ENCODE measurements at regions not wholly inside any gene's neighbourhood (a gene's known extent, or its start where the extent isn't known, plus 50 kb on each side); places are given as distances from the start of the nearest gene placed in this dataset.

GRCh38 chr9:556199-556598, 285.3 kb upstream of the DMRT1 start:
- H3K4me3 ChIP-seq (ENCODE audit: low read length), result no peak overlapping the region
- H3K27me3 ChIP-seq (ENCODE audit: control insufficient read depth, insufficient read depth, low read length), result no peaks in the 10 kb centered on the region
- H3K36me3 ChIP-seq (ENCODE audit: control insufficient read depth, insufficient read depth, low read length), result no peaks in the 10 kb centered on the region
- no peak overlapping the region for H3K9ac ChIP-seq (ENCODE audit: low read length)
- H3K27ac ChIP-seq (ENCODE audit: low read depth, low read length), result no peak overlapping the region
- H3K4me1 ChIP-seq (ENCODE audit: control insufficient read depth, insufficient read depth, low read length), result no peaks in the 10 kb centered on the region

GRCh38 chr9:556675-557074, 284.8 kb upstream of the DMRT1 start:
- Histone ChIP-seq H3K27ac (ENCODE audit: low read depth, low read length) (no peak overlapping the region), H3K4me3 (ENCODE audit: low read length) (no peak overlapping the region), H3K27me3 (ENCODE audit: control insufficient read depth, insufficient read depth, low read length) (no peaks in the 10 kb centered on the region), H3K9ac (ENCODE audit: low read length) (no peak overlapping the region), H3K36me3 (ENCODE audit: control insufficient read depth, insufficient read depth, low read length) (no peaks in the 10 kb centered on the region), H3K4me1 (ENCODE audit: control insufficient read depth, insufficient read depth, low read length) (no peaks in the 10 kb centered on the region)

- no peaks in the 10 kb centered on the region for H3K36me3 ChIP-seq (ENCODE audit: control insufficient read depth, insufficient read depth, low read length)
- H3K27me3 ChIP-seq (ENCODE audit: control insufficient read depth, insufficient read depth, low read length), result no peaks in the 10 kb centered on the region
- H3K4me3 ChIP-seq (ENCODE audit: low read length), result no peak overlapping the region
- H3K9ac ChIP-seq (ENCODE audit: low read length), result no peak overlapping the region
- no peaks in the 10 kb centered on the region for H3K4me1 ChIP-seq (ENCODE audit: control insufficient read depth, insufficient read depth, low read length)
- H3K27ac ChIP-seq (ENCODE audit: low read depth, low read length), result no peak overlapping the region
Observed at GRCh38 chr9:557601-558201, 283.8 kb upstream of the DMRT1 start.

- Histone ChIP-seq H3K36me3 (ENCODE audit: control insufficient read depth, insufficient read depth, low read length) (no peaks in the 10 kb centered on the region), H3K27me3 (ENCODE audit: control insufficient read depth, insufficient read depth, low read length) (no peaks in the 10 kb centered on the region), H3K4me1 (ENCODE audit: control insufficient read depth, insufficient read depth, low read length) (no peaks in the 10 kb centered on the region), H3K27ac (ENCODE audit: low read depth, low read length) (no peak overlapping the region), H3K9ac (ENCODE audit: low read length) (no peak overlapping the region), H3K4me3 (ENCODE audit: low read length) (no peak overlapping the region)
Observed at GRCh38 chr9:561427-561826, 280.1 kb upstream of the DMRT1 start.

- H3K27me3 ChIP-seq (ENCODE audit: control insufficient read depth, insufficient read depth, low read length), result no peaks in the 10 kb centered on the region
- no peaks in the 10 kb centered on the region for H3K36me3 ChIP-seq (ENCODE audit: control insufficient read depth, insufficient read depth, low read length)
- H3K9ac ChIP-seq (ENCODE audit: low read length), result no peak overlapping the region
- no peak overlapping the region for H3K4me3 ChIP-seq (ENCODE audit: low read length)
- no peaks in the 10 kb centered on the region for H3K4me1 ChIP-seq (ENCODE audit: control insufficient read depth, insufficient read depth, low read length)
- H3K27ac ChIP-seq (ENCODE audit: low read depth, low read length), result no peak overlapping the region
Observed at GRCh38 chr9:563200-563599, 278.3 kb upstream of the DMRT1 start.

- Histone ChIP-seq H3K4me3 (ENCODE audit: low read length) (no peak overlapping the region), H3K27me3 (ENCODE audit: control insufficient read depth, insufficient read depth, low read length) (no peaks in the 10 kb centered on the region), H3K36me3 (ENCODE audit: control insufficient read depth, insufficient read depth, low read length) (no peaks in the 10 kb centered on the region), H3K4me1 (ENCODE audit: control insufficient read depth, insufficient read depth, low read length) (no peaks in the 10 kb centered on the region), H3K9ac (ENCODE audit: low read length) (no peak overlapping the region), H3K27ac (ENCODE audit: low read depth, low read length) (no peak overlapping the region)
Observed at GRCh38 chr9:565528-565927, 276.0 kb upstream of the DMRT1 start.

- no peak overlapping the region for H3K9ac ChIP-seq (ENCODE audit: low read length)
- H3K4me3 ChIP-seq (ENCODE audit: low read length), result no peak overlapping the region
- H3K27ac ChIP-seq (ENCODE audit: low read depth, low read length), result no peak overlapping the region
- H3K4me1 ChIP-seq (ENCODE audit: control insufficient read depth, insufficient read depth, low read length), result no peaks in the 10 kb centered on the region
- H3K27me3 ChIP-seq (ENCODE audit: control insufficient read depth, insufficient read depth, low read length), result no peaks in the 10 kb centered on the region
- H3K36me3 ChIP-seq (ENCODE audit: control insufficient read depth, insufficient read depth, low read length), result no peaks in the 10 kb centered on the region
Observed at GRCh38 chr9:567128-567746, 274.3 kb upstream of the DMRT1 start.

GRCh38 chr9:567747-568305, 273.7 kb upstream of the DMRT1 start:
- Histone ChIP-seq H3K27me3 (ENCODE audit: control insufficient read depth, insufficient read depth, low read length) (no peaks in the 10 kb centered on the region), H3K36me3 (ENCODE audit: control insufficient read depth, insufficient read depth, low read length) (no peaks in the 10 kb centered on the region), H3K4me1 (ENCODE audit: control insufficient read depth, insufficient read depth, low read length) (no peaks in the 10 kb centered on the region), H3K4me3 (ENCODE audit: low read length) (no peak overlapping the region), H3K9ac (ENCODE audit: low read length) (no peak overlapping the region), H3K27ac (ENCODE audit: low read depth, low read length) (no peak overlapping the region)

- no peak overlapping the region for H3K9ac ChIP-seq (ENCODE audit: low read length)
- no peaks in the 10 kb centered on the region for H3K36me3 ChIP-seq (ENCODE audit: control insufficient read depth, insufficient read depth, low read length)
- no peaks in the 10 kb centered on the region for H3K27me3 ChIP-seq (ENCODE audit: control insufficient read depth, insufficient read depth, low read length)
- H3K27ac ChIP-seq (ENCODE audit: low read depth, low read length), result no peak overlapping the region
- H3K4me3 ChIP-seq (ENCODE audit: low read length), result no peak overlapping the region
- no peaks in the 10 kb centered on the region for H3K4me1 ChIP-seq (ENCODE audit: control insufficient read depth, insufficient read depth, low read length)
Observed at GRCh38 chr9:569296-569695, 272.2 kb upstream of the DMRT1 start.

DNA sequence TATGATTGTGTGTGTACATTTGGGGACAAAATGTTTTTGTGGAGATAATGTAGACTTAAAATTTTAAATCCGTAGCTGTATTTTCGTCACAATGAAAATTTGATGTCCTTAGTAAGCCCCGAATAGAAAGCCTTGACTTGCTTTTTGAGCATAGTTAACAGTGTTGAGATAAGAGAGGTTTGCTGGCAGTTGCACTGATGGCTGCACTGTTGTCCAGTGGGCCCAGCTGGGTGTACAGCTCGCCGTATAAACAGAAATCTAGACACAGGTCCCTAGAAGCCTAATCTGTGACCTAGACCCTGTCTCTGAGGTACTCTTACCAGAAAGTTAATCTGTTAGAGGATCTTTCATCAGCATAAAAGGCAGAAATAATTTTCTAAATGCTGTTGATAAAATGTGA, 271.3 kb upstream of the DMRT1 start:
- no peak overlapping the region for H3K27ac ChIP-seq (ENCODE audit: low read depth, low read length)
- H3K27me3 ChIP-seq (ENCODE audit: control insufficient read depth, insufficient read depth, low read length), result no peaks in the 10 kb centered on the region
- no peak overlapping the region for H3K4me3 ChIP-seq (ENCODE audit: low read length)
- H3K4me1 ChIP-seq (ENCODE audit: control insufficient read depth, insufficient read depth, low read length), result no peaks in the 10 kb centered on the region
- no peak overlapping the region for H3K9ac ChIP-seq (ENCODE audit: low read length)
- H3K36me3 ChIP-seq (ENCODE audit: control insufficient read depth, insufficient read depth, low read length), result no peaks in the 10 kb centered on the region

GRCh38 chr9:571066-571465, 270.4 kb upstream of the DMRT1 start:
- H3K9ac ChIP-seq (ENCODE audit: low read length), result no peak overlapping the region
- H3K27ac ChIP-seq (ENCODE audit: low read depth, low read length), result no peak overlapping the region
- H3K36me3 ChIP-seq (ENCODE audit: control insufficient read depth, insufficient read depth, low read length), result no peaks in the 10 kb centered on the region
- no peaks in the 10 kb centered on the region for H3K4me1 ChIP-seq (ENCODE audit: control insufficient read depth, insufficient read depth, low read length)
- H3K27me3 ChIP-seq (ENCODE audit: control insufficient read depth, insufficient read depth, low read length), result no peaks in the 10 kb centered on the region
- no peak overlapping the region for H3K4me3 ChIP-seq (ENCODE audit: low read length)

GRCh38 chr9:571741-572140, 269.8 kb upstream of the DMRT1 start:
- Histone ChIP-seq H3K36me3 (ENCODE audit: control insufficient read depth, insufficient read depth, low read length) (no peaks in the 10 kb centered on the region), H3K27ac (ENCODE audit: low read depth, low read length) (no peak overlapping the region), H3K4me3 (ENCODE audit: low read length) (no peak overlapping the region), H3K9ac (ENCODE audit: low read length) (no peak overlapping the region), H3K27me3 (ENCODE audit: control insufficient read depth, insufficient read depth, low read length) (no peaks in the 10 kb centered on the region), H3K4me1 (ENCODE audit: control insufficient read depth, insufficient read depth, low read length) (no peaks in the 10 kb centered on the region)
